ENCODE measurements at regions not wholly inside any gene's neighbourhood (a gene's known extent, or its start where the extent isn't known, plus 50 kb on each side); places are given as distances from the start of the nearest gene placed in this dataset.
"Not testable (repeated sequence)": the region's sequence is repeated elsewhere in the genome, so short reads cannot be mapped to it uniquely, and the experiment has no call there.

- Histone ChIP-seq H4K91ac (ENCODE audit: insufficient read length, low read depth, low read length) (no peak overlapping the region), H3K14ac (ENCODE audit: insufficient read depth, low read length) (no peak overlapping the region), H3K4me1 (ENCODE audit: insufficient read depth, low read length) (no peaks in the 10 kb centered on the region), H4K20me1 (ENCODE audit: control insufficient read depth, insufficient read depth, insufficient read length) (no peaks in the 10 kb centered on the region), H2AFZ (ENCODE audit: low read length) (no peak overlapping the region), H2BK5ac (ENCODE audit: insufficient read length, low read length) (no peak overlapping the region), H3K9ac (ENCODE audit: extremely low read depth, insufficient read length, low read length) (no peak overlapping the region), H3K27me3 (ENCODE audit: insufficient read depth, low read length) (no peaks in the 10 kb centered on the region), H3K23me2 (ENCODE audit: insufficient read length, low read depth, low read length, poor library complexity, severe bottlenecking) (no peaks in the 10 kb centered on the region), H3K23ac (ENCODE audit: insufficient read length, low read depth, low read length) (no peak overlapping the region), H3K56ac (ENCODE audit: insufficient read length, low read depth, low read length) (no peak overlapping the region), H3K27ac (ENCODE audit: insufficient read length, low read depth, low read length) (no peak overlapping the region), H2BK120ac (ENCODE audit: low read depth, low read length, poor library complexity, severe bottlenecking) (no peak overlapping the region), H3K79me2 (ENCODE audit: insufficient read depth, low read length) (no peaks in the 10 kb centered on the region), H2AK5ac (ENCODE audit: insufficient read length, low read length) (no peak overlapping the region), H3K9me3 (ENCODE audit: control insufficient read depth, low read depth, low read length) (no peaks in the 10 kb centered on the region), H3K4me2 (ENCODE audit: insufficient read depth, insufficient read length, low read length) (no peak overlapping the region), H3T11ph (ENCODE audit: low read length) (no peak overlapping the region), H4K8ac (replicated peaks; ENCODE audit: insufficient read length, low read depth, low read length) (no peak overlapping the region), H3K18ac (ENCODE audit: insufficient read length, low read depth, low read length) (no peak overlapping the region), H4K5ac (ENCODE audit: insufficient read length, low read depth, low read length) (no peak overlapping the region), H2BK12ac (ENCODE audit: insufficient read length, low read depth, low read length) (no peak overlapping the region), H2BK15ac (ENCODE audit: low read depth, low read length) (no peak overlapping the region), H3K4ac (ENCODE audit: low read depth, low read length) (no peak overlapping the region), H2BK20ac (ENCODE audit: low read depth, low read length, poor library complexity, severe bottlenecking) (no peak overlapping the region), H3K79me1 (ENCODE audit: insufficient read depth, low read depth, low read length, poor library complexity, severe bottlenecking) (no peaks in the 10 kb centered on the region)
- peaks cover 0 to 4% of the 10 kb centered on the region in 2 experiments; a peak in 3 of 5 replicates for H3K9me3 Mint-ChIP-seq
- no peak for TF ChIP-seq CTCF (conservative IDR thresholded peaks at IDR 0.05)
- no peaks in the 10 kb centered on the region for H3K27me3 Mint-ChIP-seq (ENCODE audit: low read depth)
- no CpG with 5 or more reads among the region's 13 CpGs for WGBS (ENCODE audit: extremely low coverage, insufficient read length, low lambda C conversion rate)
- peaks cover 0 to 2% (median 0%) of the 10 kb centered on the region in 3 experiments; a peak in 2 of 7 replicates for H3K36me3 Mint-ChIP-seq (ENCODE audit: insufficient read depth in 1 of 3, low read depth in 3 of 3)
- H3K4me1 Mint-ChIP-seq, result no peaks in the 10 kb centered on the region; a peak in 1 of 4 replicates
- DNase-seq, result no peak
- H3K27ac Mint-ChIP-seq, result no peak overlapping the region
- H3K4me3 Mint-ChIP-seq, result no peak overlapping the region
These were observed 446.8 kb downstream of the COL11A1 start for GRCh38 chr1:102661481-102661880.

- not testable (repeated sequence) for H3K4ac ChIP-seq (ENCODE audit: low read depth, low read length); H3K56ac ChIP-seq (ENCODE audit: insufficient read length, low read depth, low read length); H2BK20ac ChIP-seq (ENCODE audit: low read depth, low read length, poor library complexity, severe bottlenecking); H2BK12ac ChIP-seq (ENCODE audit: insufficient read length, low read depth, low read length); H3K9me3 ChIP-seq (ENCODE audit: control insufficient read depth, low read depth, low read length); H2BK15ac ChIP-seq (ENCODE audit: low read depth, low read length); H4K8ac ChIP-seq (replicated peaks; ENCODE audit: insufficient read length, low read depth, low read length); H3K4me2 ChIP-seq (ENCODE audit: insufficient read depth, insufficient read length, low read length); H4K5ac ChIP-seq (ENCODE audit: insufficient read length, low read depth, low read length); H3K14ac ChIP-seq (ENCODE audit: insufficient read depth, low read length); DNase-seq; H3K4me1 Mint-ChIP-seq; H3T11ph ChIP-seq (ENCODE audit: low read length); H3K9me3 Mint-ChIP-seq; H3K27me3 ChIP-seq (ENCODE audit: insufficient read depth, low read length); H2AFZ ChIP-seq (ENCODE audit: low read length); H3K79me2 ChIP-seq (ENCODE audit: insufficient read depth, low read length); H3K9ac ChIP-seq (ENCODE audit: extremely low read depth, insufficient read length, low read length); H3K27me3 Mint-ChIP-seq (ENCODE audit: low read depth); H3K18ac ChIP-seq (ENCODE audit: insufficient read length, low read depth, low read length); H3K27ac ChIP-seq (ENCODE audit: insufficient read length, low read depth, low read length); H2AK5ac ChIP-seq (ENCODE audit: insufficient read length, low read length); H3K23me2 ChIP-seq (ENCODE audit: insufficient read length, low read depth, low read length, poor library complexity, severe bottlenecking); H3K4me1 ChIP-seq (ENCODE audit: insufficient read depth, low read length); H3K4me3 Mint-ChIP-seq; H3K23ac ChIP-seq (ENCODE audit: insufficient read length, low read depth, low read length); H3K27ac Mint-ChIP-seq; H2BK5ac ChIP-seq (ENCODE audit: insufficient read length, low read length); H3K36me3 Mint-ChIP-seq (ENCODE audit: insufficient read depth in 1 of 3, low read depth in 3 of 3); H2BK120ac ChIP-seq (ENCODE audit: low read depth, low read length, poor library complexity, severe bottlenecking); H4K20me1 ChIP-seq (ENCODE audit: control insufficient read depth, insufficient read depth, insufficient read length); H4K91ac ChIP-seq (ENCODE audit: insufficient read length, low read depth, low read length); H3K79me1 ChIP-seq (ENCODE audit: insufficient read depth, low read depth, low read length, poor library complexity, severe bottlenecking)
- WGBS (ENCODE audit: extremely low coverage, insufficient read length, low lambda C conversion rate), result no CpG with 5 or more reads among the region's 47 CpGs
These were observed 448.3 kb downstream of the COL11A1 start for GRCh38 chr1:102659876-102660483.
